DMS153 treated with DMSO at 0.1 percent for 48 hours (cell line): ENCODE measurements at regions not wholly inside any gene's neighbourhood (a gene's known extent, or its start where the extent isn't known, plus 50 kb on each side); places are given as distances from the start of the nearest gene placed in this dataset.

ENCODE experiments used
- DNase-seq: peaks from one replicate; lab custom pipeline; 2025; ENCODE audit not compliant: unreplicated experiment; lab: John Stamatoyannopoulos, UW

DNA sequence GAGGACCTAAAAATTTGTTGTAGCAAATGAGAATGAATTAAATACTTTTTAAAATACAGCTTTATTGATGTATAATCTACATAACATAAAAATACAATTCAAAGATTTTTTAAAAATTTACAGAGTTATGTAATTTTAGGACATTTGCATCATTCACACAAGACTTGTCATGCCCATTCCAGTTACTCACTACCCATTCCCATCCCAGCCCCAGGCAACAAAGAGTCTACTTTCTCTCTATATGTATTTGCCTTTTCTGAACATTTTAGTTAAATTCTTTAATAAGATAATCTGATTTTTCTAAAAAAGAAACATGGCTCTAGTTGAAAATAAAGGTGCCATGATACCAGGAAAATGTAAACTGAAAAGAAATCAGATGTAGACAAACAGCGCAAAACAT, 354.2 kb downstream of the PMP22 start:
- no peak for DNase-seq

- no peak for DNase-seq
Observed at GRCh38 chr17:14904386-14904785, 360.7 kb downstream of the PMP22 start.

GRCh38 chr17:14903854-14904253, 361.3 kb downstream of the PMP22 start:
- DNase-seq, result no peak

DNA sequence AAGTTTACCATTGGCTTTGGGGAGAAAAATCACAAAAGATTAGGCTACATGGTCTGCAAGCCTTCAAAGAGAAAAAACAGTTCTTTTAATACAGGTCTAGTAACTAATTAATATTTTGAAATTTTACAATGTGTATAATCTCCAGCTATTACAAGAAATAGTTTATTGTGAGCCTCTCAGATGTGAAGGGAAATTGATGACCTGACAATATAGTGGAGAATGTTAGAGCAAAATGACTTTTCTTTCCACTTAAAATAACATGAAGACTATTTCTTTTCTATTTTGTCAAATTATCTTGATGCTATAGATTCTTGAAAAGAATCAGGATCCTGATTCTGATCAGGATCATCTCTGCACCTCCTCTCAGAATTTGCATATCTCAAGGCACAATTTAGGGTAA, 362.3 kb downstream of the PMP22 start:
- no peak for DNase-seq

DNA sequence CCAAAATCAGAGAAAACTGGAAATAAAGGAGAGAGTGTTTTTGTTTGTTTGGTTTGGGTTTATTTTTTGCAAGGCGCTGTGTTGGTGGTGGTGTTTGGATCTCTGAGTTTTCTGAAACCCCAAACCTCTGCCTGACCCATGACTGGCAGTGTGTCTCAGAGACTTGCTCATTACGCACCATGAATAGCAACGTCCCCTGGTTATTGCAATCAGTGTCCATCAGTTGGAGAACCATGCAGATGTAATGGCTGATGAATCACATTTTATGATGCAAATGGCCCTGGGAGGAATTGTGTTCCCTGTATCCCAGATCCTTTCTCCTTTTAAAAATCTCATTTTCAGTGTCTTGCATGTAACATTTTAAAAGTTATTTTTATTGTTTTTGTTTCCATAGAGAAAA, 362.8 kb downstream of the PMP22 start:
- DNase-seq, result no peak

- no peak for DNase-seq
Observed at GRCh38 chr17:14901376-14901775, 363.8 kb downstream of the PMP22 start.

DNA sequence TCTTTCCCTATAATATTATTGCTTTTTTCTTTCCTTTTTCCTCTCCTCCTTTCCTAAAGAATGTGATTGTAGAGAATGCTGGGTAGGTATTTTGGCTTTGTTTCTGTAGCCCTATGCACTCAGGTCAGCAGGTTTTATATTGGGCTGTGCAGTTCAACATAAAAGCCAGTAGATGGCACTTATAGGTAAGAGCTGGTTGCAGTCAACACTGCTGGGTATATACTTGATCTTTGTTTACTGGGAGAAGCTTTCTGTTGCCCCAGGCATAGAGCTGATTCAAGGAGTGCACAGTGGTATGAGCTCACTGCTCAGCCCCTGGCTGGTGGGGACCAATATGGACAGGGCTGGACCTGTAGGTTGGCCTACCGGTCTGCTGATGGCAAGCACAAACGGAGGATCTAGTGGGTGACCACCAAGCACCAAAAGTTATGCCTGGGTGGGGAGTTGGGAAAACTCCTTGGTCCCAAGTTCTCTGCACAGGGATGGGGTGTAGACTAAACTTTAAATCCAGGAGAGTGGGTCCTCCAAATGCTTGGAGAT, 378.9 kb downstream of the PMP22 start:
- DNase-seq, result no peak

- no peak for DNase-seq
Observed at GRCh38 chr17:14882131-14882530, 383.0 kb downstream of the PMP22 start.

DNA sequence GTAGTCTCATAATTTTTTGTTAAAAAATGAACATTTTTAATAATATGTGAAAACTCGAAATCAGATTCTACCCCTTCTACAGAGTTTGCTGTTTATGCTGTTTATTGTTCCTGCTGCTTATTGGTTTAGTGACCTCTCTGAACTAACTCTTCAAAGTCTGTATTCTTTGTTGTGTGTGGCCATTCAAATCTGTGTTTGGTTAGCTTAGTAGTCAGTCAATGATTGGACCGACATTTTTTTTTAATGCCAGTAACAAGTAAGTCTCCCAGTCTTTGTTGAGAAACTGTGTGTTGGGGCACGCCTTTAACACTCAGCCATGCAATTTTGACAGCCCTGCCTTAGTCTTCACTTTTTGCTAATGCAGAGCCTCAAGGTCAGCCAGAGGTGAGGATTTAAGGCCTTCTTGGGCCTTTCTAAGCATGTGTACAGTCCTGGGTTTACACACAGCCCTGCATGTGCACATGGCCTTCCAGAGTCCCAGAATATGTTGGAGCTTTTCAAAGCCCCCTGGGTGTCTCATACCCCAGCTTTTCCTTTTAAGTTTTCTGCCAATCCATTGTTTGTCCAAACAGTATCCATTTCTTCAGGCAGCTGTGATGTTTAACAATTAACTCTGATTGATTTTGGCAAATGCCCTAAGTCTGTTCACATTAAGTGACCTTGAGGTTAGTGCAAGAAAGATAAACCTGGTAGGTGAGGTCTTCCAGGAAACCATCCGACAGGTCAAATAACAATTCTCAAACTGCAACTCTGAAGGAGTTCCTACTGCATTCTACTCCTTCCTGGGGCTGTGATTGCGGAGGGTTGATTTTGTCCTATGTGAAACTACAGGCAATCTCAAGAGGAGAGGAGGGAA, 389.3 kb downstream of the PMP22 start:
- no peak for DNase-seq

- DNase-seq, result no peak
Observed at GRCh38 chr17:14873996-14874395, 391.1 kb downstream of the PMP22 start.

DNA sequence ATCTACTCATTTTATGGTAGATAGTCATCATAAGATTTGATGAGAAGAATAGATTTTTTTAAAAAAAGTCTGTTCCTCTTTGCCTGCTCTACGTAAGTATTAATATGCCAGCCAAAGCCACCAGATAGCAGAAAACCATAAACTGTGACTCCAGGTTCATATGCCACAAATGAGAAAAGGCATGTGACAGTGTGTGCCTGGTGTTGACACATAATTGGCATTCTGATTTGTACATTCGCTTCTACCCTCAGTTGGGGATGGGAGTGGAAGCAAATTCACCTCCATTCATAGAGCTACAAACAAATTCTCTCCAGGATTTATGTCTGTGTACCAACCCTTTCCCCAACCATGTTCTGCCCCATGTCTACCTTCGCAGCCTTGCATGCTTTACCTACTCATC, 391.6 kb downstream of the PMP22 start:
- no peak for DNase-seq

- no peak for DNase-seq
Observed at GRCh38 chr17:14871921-14872320, 393.2 kb downstream of the PMP22 start.

DNA sequence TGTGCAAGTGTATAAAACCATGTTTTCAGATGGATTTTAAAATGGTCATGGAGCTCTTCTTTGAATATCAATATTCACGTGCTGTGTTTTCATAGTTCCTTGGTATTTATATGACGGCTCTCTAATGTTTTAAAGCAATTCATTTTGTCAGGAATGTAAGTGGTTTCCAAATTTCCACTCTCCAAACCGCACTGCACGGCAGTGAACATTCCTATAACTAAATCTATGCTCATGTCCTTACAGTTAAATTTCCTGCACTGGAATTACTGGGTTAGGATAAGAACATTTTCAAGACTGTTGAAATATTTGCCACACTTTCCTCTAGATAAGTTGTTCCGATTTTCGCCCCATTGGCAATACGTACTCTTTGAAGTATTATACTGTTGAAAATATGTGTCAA, 398.9 kb downstream of the PMP22 start:
- no peak for DNase-seq

DNA sequence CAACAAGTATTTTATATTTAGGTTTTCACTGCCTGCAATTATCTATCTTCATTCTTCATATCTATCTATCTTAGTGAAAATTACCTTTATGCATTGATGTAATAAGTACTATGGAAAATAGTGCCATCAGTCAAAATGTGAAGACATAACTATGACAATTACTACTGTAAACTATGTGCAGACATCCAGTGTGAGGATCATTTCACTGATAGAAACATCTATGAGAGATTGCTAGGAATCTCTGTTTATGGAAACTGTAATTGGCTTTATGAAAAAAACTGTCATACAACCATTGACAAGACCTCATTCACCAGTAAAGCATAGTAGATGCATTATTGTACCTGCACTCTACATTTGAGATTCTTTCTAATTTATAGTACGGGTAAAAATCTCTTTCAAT, 401.0 kb downstream of the PMP22 start:
- DNase-seq, result no peak

GRCh38 chr17:14859542-14859941, 405.6 kb downstream of the PMP22 start:
- DNase-seq, result no peak

- no peak for DNase-seq
Observed at GRCh38 chr17:14856176-14856575, 408.9 kb downstream of the PMP22 start.

- DNase-seq, result no peak
Observed at GRCh38 chr17:14854691-14855090, 410.4 kb downstream of the PMP22 start.

GRCh38 chr17:14845591-14846281, 419.4 kb downstream of the PMP22 start:
- no peak for DNase-seq

GRCh38 chr17:14843086-14843795, 421.9 kb downstream of the PMP22 start:
- DNase-seq, result no peak

DNA sequence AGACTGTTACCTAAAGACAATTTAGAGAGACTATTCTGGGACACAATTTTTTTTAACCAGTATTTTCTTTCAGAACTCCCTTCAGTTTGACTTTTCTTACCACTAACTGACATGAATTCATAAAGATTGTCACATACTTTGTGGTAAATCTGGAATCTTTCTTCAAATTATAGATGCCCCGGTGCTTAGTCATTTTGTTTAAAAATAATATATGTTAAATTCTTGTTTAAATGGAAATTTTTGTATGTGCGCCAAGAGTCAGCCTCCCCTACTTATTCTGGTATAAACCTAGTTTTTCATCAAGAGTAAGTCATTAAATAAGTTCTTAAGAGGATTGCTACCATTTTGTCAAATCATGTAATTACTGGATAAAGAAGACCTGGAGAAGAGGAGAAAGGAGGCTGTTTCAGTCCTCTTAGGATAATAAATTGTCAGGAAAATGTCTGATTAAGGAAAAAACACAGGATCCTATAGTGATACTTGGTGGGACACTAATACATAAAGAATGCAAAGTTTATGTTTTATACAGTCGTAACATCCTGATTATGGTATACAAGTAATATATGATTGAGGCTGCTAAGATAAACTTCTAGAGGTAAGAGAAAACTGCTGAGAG, 424.4 kb downstream of the PMP22 start:
- no peak for DNase-seq

DNA sequence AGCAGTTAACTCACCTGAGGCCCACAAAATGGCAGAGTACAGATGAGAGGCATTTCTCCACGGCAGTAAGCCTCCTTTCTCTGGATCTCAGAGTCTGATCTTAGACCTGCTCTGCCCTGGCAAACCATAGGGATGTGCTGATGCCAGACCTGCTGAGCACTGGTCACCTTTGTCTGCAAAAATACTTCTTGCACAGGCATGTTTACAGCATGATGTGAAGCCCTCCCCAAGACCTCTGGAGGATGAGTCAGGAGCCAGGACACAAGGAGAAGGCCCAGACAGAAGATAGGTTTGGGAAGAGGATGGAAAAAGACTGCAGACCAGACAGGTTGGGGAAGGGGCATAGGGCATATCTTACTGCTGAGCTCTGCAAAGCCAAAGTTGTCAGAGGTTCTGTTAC, 426.6 kb downstream of the PMP22 start:
- DNase-seq, result no peak
